ENCODE measurements at regions not wholly inside any gene's neighbourhood (a gene's known extent, or its start where the extent isn't known, plus 50 kb on each side); places are given as distances from the start of the nearest gene placed in this dataset.

GRCh38 chr13:50389726-50390125 lies 374.5 kb downstream of the KCNRG start:
- TF ChIP-seq POLR2A (IDR thresholded peaks at IDR 0.05; ENCODE audit: low read depth) = no peak
- TF ChIP-seq EP300 (IDR thresholded peaks at IDR 0.05) = no peak
- TF ChIP-seq CTCF (IDR thresholded peaks at IDR 0.05) = no peak
- no peak for TF ChIP-seq POLR2AphosphoS5 (IDR thresholded peaks at IDR 0.05)

Measured in esophagus muscularis mucosa (tissue), 4 donors.